ENCODE measurements at regions not wholly inside any gene's neighbourhood (a gene's known extent, or its start where the extent isn't known, plus 50 kb on each side); places are given as distances from the start of the nearest gene placed in this dataset.

GRCh38 chr4:34236118-34236517 lies 2008.2 kb downstream of the ARAP2 start:
- TF ChIP-seq EZH2phosphoT487 (IDR thresholded peaks at IDR 0.05; ENCODE audit: insufficient read depth, low read depth) (no peak), EZH2 (IDR thresholded peaks at IDR 0.05; ENCODE audit: insufficient read depth, poor library complexity, severe bottlenecking) (no peak)
